ENCODE measurements at regions not wholly inside any gene's neighbourhood (a gene's known extent, or its start where the extent isn't known, plus 50 kb on each side); places are given as distances from the start of the nearest gene placed in this dataset.
A peak's percentile ranks its signal among the peaks of the same experiment; 100 is the strongest.

DNA sequence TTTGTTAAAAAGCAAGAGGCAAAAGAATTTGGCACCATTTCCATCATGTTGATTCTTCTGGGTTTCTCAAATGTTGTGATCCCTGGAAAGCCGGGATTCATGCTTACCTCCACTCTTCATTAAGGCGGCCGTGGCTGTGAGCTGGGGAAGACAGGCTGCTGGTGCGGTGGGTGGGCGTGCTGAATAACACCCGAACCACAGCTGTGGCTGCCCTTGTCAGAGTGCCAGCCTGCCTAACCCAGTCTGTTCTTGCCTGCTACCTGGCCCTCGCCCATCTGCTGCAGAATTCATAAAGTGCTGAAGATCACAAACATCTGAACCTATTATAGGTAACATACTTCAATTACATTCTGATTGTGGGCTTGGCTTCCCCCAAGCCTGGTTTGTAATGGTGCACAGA, 95.8 kb upstream of the RCN1 start:
- Histone ChIP-seq H3K27me3 (ENCODE audit: control insufficient read depth, extremely low read depth, insufficient read depth, low read length) (peaks cover 18% of the 10 kb centered on the region), H3K4me2 (ENCODE audit: control insufficient read depth, extremely low read depth, insufficient read depth, low read depth, low read length) (no peak overlapping the region), H2AFZ (ENCODE audit: control insufficient read depth, low read length) (no peak overlapping the region), H3K9me3 (ENCODE audit: control insufficient read depth, low read depth, low read length) (no peaks in the 10 kb centered on the region), H3K4me3 (ENCODE audit: control insufficient read depth in 2 of 3, extremely low read depth in 1 of 3, insufficient read depth in 2 of 3, low read depth in 1 of 3, low read length in 3 of 3) (no peak overlapping the region), H3K9me1 (ENCODE audit: control insufficient read depth, extremely low read depth, insufficient read depth, low read length) (no peaks in the 10 kb centered on the region), H3K36me3 (ENCODE audit: control insufficient read depth in 2 of 2, extremely low read depth in 1 of 2, insufficient read depth in 2 of 2, low read length in 2 of 2) (no peaks in the 10 kb centered on the region), H3K79me2 (ENCODE audit: control insufficient read depth, insufficient read depth, low read length) (no peaks in the 10 kb centered on the region), H3K27ac (ENCODE audit: control insufficient read depth, insufficient read depth, low read length) (no peak overlapping the region), H3K4me1 (ENCODE audit: control insufficient read depth, extremely low read depth, insufficient read depth, low read length) (no peaks in the 10 kb centered on the region), H4K20me1 (ENCODE audit: control insufficient read depth, extremely low read depth, insufficient read depth, low read length) (no peaks in the 10 kb centered on the region), H3K9ac (ENCODE audit: control insufficient read depth, extremely low read depth, insufficient read depth, low read length) (no peak overlapping the region)
- peak; percentile 27 for TF ChIP-seq EZH2 (IDR thresholded peaks at IDR 0.05; ENCODE audit: low read length)
- TF ChIP-seq, protein P1, sequence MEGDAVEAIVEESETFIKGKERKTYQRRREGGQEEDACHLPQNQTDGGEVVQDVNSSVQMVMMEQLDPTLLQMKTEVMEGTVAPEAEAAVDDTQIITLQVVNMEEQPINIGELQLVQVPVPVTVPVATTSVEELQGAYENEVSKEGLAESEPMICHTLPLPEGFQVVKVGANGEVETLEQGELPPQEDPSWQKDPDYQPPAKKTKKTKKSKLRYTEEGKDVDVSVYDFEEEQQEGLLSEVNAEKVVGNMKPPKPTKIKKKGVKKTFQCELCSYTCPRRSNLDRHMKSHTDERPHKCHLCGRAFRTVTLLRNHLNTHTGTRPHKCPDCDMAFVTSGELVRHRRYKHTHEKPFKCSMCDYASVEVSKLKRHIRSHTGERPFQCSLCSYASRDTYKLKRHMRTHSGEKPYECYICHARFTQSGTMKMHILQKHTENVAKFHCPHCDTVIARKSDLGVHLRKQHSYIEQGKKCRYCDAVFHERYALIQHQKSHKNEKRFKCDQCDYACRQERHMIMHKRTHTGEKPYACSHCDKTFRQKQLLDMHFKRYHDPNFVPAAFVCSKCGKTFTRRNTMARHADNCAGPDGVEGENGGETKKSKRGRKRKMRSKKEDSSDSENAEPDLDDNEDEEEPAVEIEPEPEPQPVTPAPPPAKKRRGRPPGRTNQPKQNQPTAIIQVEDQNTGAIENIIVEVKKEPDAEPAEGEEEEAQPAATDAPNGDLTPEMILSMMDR (optimal IDR thresholded peaks at IDR 0.05 in 1 of 3, IDR thresholded peaks at IDR 0.05 in 1 of 3, conservative IDR thresholded peaks at IDR 0.05 in 1 of 3; ENCODE audit: extremely low read depth in 1 of 3, insufficient read depth in 2 of 3, low read length in 3 of 3) = no peak
- no peak for DNase-seq (ENCODE audit: low read depth, low spot score)
- no peak for FAIRE-seq
- dilution Hi-C loops (cut with MboI; ENCODE audit: extremely low pct_ligation_motif_present, low sequenced_read_pairs) = no loop called here

DNA sequence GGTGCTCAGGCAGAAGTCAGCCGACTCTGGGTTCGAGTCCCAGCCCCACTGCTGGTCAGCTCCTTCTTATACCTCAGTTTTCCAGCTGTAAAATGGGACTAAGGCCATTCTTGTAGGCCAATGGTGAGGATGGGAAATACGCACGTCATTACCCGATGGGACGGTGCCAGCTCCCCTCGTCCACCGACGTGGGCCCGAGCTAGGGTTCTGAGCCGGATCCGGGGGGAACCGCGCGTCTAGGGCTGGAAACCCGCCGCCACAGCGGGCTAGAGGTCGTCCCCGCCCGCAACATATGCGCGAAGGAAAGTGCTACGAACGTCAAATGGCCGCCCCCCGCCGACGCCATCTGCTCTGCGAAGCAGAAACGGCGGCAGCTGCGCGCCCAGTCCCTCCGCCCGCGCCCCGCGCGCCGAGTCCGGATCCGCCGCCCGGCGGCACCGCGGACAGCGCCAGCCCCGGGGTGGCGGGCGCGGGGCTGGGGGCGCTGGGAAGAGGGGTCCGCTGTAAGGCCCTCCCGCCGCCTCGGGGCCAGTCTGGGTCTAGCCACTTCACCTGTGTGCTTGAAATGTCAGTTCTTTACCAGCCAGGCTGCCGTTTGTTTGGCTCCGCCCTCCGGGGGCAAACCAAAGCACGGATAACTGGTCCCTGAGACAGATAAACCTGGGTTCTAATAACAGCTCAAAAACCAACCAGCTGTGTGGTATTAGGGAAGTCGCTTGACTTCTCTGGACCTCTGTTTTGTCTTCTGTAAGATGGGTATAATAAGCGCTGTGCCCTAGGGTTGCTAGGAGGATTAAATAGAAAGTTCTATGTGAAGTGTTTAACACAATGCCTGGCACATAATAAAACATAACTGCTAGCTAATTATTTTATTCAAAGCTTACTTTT, 103.5 kb upstream of the RCN1 start:
- no peaks in the 10 kb centered on the region for H3K9me3 ChIP-seq (ENCODE audit: control insufficient read depth, low read depth, low read length)
- peaks cover 32% of the 10 kb centered on the region for H3K27me3 ChIP-seq (ENCODE audit: control insufficient read depth, extremely low read depth, insufficient read depth, low read length)
- H4K20me1 ChIP-seq (ENCODE audit: control insufficient read depth, extremely low read depth, insufficient read depth, low read length) = no peaks in the 10 kb centered on the region
- FAIRE-seq = no peak
- no peaks in the 10 kb centered on the region for H3K79me2 ChIP-seq (ENCODE audit: control insufficient read depth, insufficient read depth, low read length)
- no peak overlapping the region for H3K9ac ChIP-seq (ENCODE audit: control insufficient read depth, extremely low read depth, insufficient read depth, low read length)
- H3K9me1 ChIP-seq (ENCODE audit: control insufficient read depth, extremely low read depth, insufficient read depth, low read length) = no peaks in the 10 kb centered on the region
- no peak overlapping the region for H2AFZ ChIP-seq (ENCODE audit: control insufficient read depth, low read length)
- H3K4me2 ChIP-seq (ENCODE audit: control insufficient read depth, extremely low read depth, insufficient read depth, low read depth, low read length) = no peak overlapping the region
- no peaks in the 10 kb centered on the region for H3K36me3 ChIP-seq (ENCODE audit: control insufficient read depth in 2 of 2, extremely low read depth in 1 of 2, insufficient read depth in 2 of 2, low read length in 2 of 2)
- H3K4me1 ChIP-seq (ENCODE audit: control insufficient read depth, extremely low read depth, insufficient read depth, low read length) = no peaks in the 10 kb centered on the region
- no peak for DNase-seq (ENCODE audit: low read depth, low spot score)
- dilution Hi-C loops (cut with MboI; ENCODE audit: extremely low pct_ligation_motif_present, low sequenced_read_pairs) = no loop called here
- no peak overlapping the region for H3K27ac ChIP-seq (ENCODE audit: control insufficient read depth, insufficient read depth, low read length)
- H3K4me3 ChIP-seq (ENCODE audit: control insufficient read depth in 2 of 3, extremely low read depth in 1 of 3, insufficient read depth in 2 of 3, low read depth in 1 of 3, low read length in 3 of 3) = no peak overlapping the region
- no peak for TF ChIP-seq EZH2 (IDR thresholded peaks at IDR 0.05; ENCODE audit: low read length)
- TF ChIP-seq, protein P1 (optimal IDR thresholded peaks at IDR 0.05 in 1 of 3, IDR thresholded peaks at IDR 0.05 in 1 of 3, conservative IDR thresholded peaks at IDR 0.05 in 1 of 3; ENCODE audit: extremely low read depth in 1 of 3, insufficient read depth in 2 of 3, low read length in 3 of 3) = no peak
